H1 (cell line): ENCODE measurements at regions not wholly inside any gene's neighbourhood (a gene's known extent, or its start where the extent isn't known, plus 50 kb on each side); places are given as distances from the start of the nearest gene placed in this dataset.

Experiments
- ATF2 ChIP-seq: IDR thresholded peaks from 2 replicates; pipeline ENCODE4 v1.6.1; 2012; ENCODE audit warnings: low read length, inconsistent platforms
- CEBPB ChIP-seq: IDR thresholded peaks from 2 replicates; pipeline ENCODE4 v1.6.1; 2012; ENCODE audit warnings: low read depth, low read length
- CTCF ChIP-seq, 3 experiments: IDR thresholded peaks; 1 replicate in 2 of 3; 2 replicates in 1 of 3; pipeline versions ENCODE4 v1.5.1 to v1.6.1; 2011; ENCODE audit warnings: low read length in 3 of 3, mild to moderate bottlenecking in 3 of 3, inconsistent platforms in 2 of 3, low read depth in 1 of 3, moderate library complexity in 1 of 3; ENCODE audit not compliant: insufficient read depth in 1 of 3; ENCODE audit errors: control extremely low read depth in 1 of 3
- EGR1 ChIP-seq: IDR thresholded peaks from 2 replicates; pipeline ENCODE4 v1.6.1; 2011; ENCODE audit warnings: low read depth, low read length, borderline replicate concordance
- EP300 ChIP-seq, 2 experiments: IDR thresholded peaks; 1 replicate in 1 of 2; 2 replicates in 1 of 2; pipeline ENCODE4 v1.6.1; 2011 to 2012; ENCODE audit warnings: low read depth in 2 of 2, low read length in 2 of 2, mild to moderate bottlenecking in 2 of 2, borderline replicate concordance in 1 of 2, inconsistent platforms in 1 of 2, moderate library complexity in 1 of 2
- EZH2 ChIP-seq: fragments of 200-600 bp; sonication (generic); IDR thresholded peaks from 2 replicates; pipeline ENCODE4 v1.7.1; 2012; ENCODE audit warnings: low read depth, mild to moderate bottlenecking, moderate library complexity, low read length, inconsistent platforms; ENCODE audit not compliant: severe bottlenecking
- GABPA ChIP-seq: IDR thresholded peaks from 2 replicates; pipeline ENCODE4 v1.6.1; 2011; ENCODE audit warnings: mild to moderate bottlenecking, low read length, moderate library complexity, borderline replicate concordance; ENCODE audit not compliant: insufficient read depth
- HDAC2 ChIP-seq, 2 experiments: fragments of 300-600 bp in 1 of 2; sonication (generic) in 1 of 2; IDR thresholded peaks; 2 replicates each; pipeline ENCODE4 v1.6.1; 2011 to 2012; ENCODE audit warnings: low read depth in 2 of 2, low read length in 2 of 2, mild to moderate bottlenecking in 2 of 2, moderate library complexity in 2 of 2, borderline replicate concordance in 1 of 2, inconsistent platforms in 1 of 2
- JUN ChIP-seq: IDR thresholded peaks from 2 replicates; pipeline ENCODE4 v1.6.1; 2011; ENCODE audit warnings: low read depth, mild to moderate bottlenecking, improper control_type of control experiment, low read length
- JUND ChIP-seq: IDR thresholded peaks from 2 replicates; pipeline ENCODE4 v1.6.1; 2011; ENCODE audit warnings: mild to moderate bottlenecking, improper control_type of control experiment, low read length
- POLR2A ChIP-seq, 2 experiments: IDR thresholded peaks; 1 replicate in 1 of 2; 2 replicates in 1 of 2; pipeline ENCODE4 v1.6.1; 2011; ENCODE audit warnings: low read depth in 2 of 2, low read length in 2 of 2, mild to moderate bottlenecking in 2 of 2; ENCODE audit errors: control extremely low read depth in 1 of 2

GRCh38 chr2:143933946-143934569, 585.9 kb downstream of the ZEB2 start:
- no peak for TF ChIP-seq JUN
- TF ChIP-seq GABPA, result no peak
- TF ChIP-seq HDAC2 (IDR thresholded peaks at IDR 0.05; ENCODE audit: borderline replicate concordance in 1 of 2, low read depth in 2 of 2, low read length in 2 of 2), result no peak
- TF ChIP-seq CTCF (IDR thresholded peaks at IDR 0.05; ENCODE audit: control extremely low read depth in 1 of 3, insufficient read depth in 1 of 3, low read depth in 1 of 3, low read length in 3 of 3), result no peak
- TF ChIP-seq EZH2, result no peak
- TF ChIP-seq EP300 (IDR thresholded peaks at IDR 0.05; ENCODE audit: borderline replicate concordance in 1 of 2, low read depth in 2 of 2, low read length in 2 of 2), result no peak
- no peak for TF ChIP-seq POLR2A (IDR thresholded peaks at IDR 0.05; ENCODE audit: control extremely low read depth in 1 of 2, low read depth in 2 of 2, low read length in 2 of 2)
- TF ChIP-seq JUND, result no peak
- TF ChIP-seq ATF2, result no peak
- TF ChIP-seq CEBPB, result no peak
- no peak for TF ChIP-seq EGR1
